Omental fat pad (tissue), 3 donors: ENCODE measurements at regions not wholly inside any gene's neighbourhood (a gene's known extent, or its start where the extent isn't known, plus 50 kb on each side); places are given as distances from the start of the nearest gene placed in this dataset.

Experiments used
- ATAC-seq: fragments of 150-250 bp; one replicate; pipeline ENCODE4 v1.9.1; 2016; ENCODE audit warnings: mild to moderate bottlenecking, moderate library complexity; ENCODE audit not compliant: low FRiP score
- DNase-seq: peaks from one replicate; pipeline ENCODE4 v3.0.0-alpha.2; 2019; ENCODE audit warnings: low spot score
- TF ChIP-seq, protein P1 (sequence below), 3 donors: fragments of 450-650 bp; IDR thresholded peaks; one replicate each; pipeline ENCODE4 v1.5.1; 2016 to 2017; ENCODE audit warnings: antibody characterized with exemption in 3 of 3, mild to moderate bottlenecking in 3 of 3, moderate library complexity in 2 of 3

DNA sequence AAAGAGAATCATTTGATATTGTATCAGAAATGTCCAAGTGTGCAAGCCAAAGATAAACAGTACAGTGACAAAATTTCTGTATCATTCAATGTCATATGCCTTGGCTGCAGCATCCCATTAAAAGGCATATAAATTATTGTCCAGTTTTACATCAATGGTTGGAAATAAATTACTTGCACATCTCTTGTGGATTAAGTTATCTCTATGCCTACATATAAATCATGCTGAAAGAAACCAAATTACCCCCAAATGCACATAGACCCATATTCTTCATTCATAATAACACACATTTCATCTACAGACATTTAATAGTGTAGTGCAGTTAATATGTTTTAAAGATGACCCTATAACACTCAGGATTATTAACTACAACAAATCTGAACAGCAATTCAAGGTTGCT is 1415.7 kb upstream of the PCDH9 start:
- TF ChIP-seq, protein P1, sequence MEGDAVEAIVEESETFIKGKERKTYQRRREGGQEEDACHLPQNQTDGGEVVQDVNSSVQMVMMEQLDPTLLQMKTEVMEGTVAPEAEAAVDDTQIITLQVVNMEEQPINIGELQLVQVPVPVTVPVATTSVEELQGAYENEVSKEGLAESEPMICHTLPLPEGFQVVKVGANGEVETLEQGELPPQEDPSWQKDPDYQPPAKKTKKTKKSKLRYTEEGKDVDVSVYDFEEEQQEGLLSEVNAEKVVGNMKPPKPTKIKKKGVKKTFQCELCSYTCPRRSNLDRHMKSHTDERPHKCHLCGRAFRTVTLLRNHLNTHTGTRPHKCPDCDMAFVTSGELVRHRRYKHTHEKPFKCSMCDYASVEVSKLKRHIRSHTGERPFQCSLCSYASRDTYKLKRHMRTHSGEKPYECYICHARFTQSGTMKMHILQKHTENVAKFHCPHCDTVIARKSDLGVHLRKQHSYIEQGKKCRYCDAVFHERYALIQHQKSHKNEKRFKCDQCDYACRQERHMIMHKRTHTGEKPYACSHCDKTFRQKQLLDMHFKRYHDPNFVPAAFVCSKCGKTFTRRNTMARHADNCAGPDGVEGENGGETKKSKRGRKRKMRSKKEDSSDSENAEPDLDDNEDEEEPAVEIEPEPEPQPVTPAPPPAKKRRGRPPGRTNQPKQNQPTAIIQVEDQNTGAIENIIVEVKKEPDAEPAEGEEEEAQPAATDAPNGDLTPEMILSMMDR (IDR thresholded peaks at IDR 0.05) = no peak
- ATAC-seq (no peak), DNase-seq (no peak)

DNA sequence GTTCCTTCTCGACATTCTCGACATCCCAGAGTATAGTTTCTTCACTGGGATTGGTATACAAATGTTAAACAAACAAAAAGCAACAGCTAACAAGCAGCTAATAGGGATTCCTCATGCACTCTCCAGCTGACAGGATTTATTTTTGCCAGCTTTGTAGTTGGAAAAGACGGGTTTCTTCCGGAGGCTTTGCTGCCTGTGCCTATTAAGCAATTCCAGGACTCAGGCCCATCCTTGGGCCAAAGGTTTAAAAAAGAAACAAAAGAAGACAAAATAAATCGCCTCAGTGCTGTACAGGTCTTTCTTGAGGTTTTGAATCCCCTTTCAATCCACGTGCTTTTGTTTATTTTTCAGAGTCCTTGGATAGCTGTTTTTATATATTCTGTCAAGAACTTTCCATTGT is 1414.5 kb upstream of the PCDH9 start:
- no peak for ATAC-seq
- no peak for DNase-seq
- TF ChIP-seq, protein P1 (IDR thresholded peaks at IDR 0.05) = no peak

DNA sequence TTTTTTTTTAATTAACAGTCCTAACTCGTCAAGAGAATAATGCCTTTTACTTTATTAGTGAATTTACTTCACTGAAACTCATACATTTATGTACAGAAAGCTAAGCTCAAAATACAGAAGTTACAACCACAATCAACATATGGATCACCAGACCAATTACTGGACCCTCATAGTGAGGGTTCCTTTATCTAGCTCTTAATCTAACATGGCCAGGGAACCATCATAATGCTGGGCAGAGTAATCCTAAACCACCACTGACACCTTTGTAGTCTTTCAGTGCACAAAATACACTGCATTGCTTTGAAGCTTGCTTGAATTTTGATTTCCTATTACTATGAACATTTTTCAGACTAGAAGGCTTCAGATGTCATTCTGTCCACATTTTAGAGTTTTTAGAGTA is 1406.6 kb upstream of the PCDH9 start:
- no peak for DNase-seq
- TF ChIP-seq, protein P1 (IDR thresholded peaks at IDR 0.05) = no peak
- ATAC-seq = no peak

DNA sequence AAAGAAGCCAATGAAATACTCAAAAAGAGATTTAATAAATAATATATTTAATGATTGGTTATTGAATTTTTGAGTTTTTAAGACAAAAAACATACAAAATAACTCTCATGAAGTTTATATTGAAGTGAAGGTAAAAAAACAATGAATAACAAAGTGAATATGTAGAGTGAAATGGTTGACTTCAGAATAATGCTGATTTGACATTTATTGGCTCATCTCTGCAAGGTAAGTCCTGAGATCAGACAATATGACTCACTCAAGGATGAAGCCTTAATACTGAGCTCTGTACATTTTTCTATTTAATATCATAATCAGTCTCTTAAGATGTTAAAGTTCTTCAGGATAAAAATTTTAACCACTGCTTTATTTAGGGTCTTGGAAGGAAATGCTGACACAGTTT is 1398.9 kb upstream of the PCDH9 start:
- DNase-seq (no peak), ATAC-seq (no peak)
- TF ChIP-seq, protein P1 (IDR thresholded peaks at IDR 0.05) = no peak

DNA sequence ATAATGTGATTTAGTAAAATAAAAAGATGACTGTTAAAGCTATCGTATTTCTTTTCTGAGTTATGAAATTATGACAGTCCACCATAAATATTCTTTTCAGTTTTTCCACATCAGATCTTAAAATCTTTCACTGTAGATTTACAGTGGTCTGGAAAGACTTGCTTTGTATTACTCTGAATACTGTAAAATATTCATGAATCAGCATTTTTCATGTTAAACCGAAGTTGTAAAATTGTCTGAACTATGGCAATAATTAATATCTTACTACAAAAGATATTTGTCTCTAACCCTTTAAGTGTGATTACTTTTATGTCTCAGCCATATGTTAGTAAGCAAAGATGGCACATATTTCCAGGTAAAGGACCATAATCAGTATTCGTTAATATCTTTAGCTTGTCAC is 1397.2 kb upstream of the PCDH9 start:
- TF ChIP-seq, protein P1 (IDR thresholded peaks at IDR 0.05) = no peak
- ATAC-seq (no peak), DNase-seq (no peak)

DNA sequence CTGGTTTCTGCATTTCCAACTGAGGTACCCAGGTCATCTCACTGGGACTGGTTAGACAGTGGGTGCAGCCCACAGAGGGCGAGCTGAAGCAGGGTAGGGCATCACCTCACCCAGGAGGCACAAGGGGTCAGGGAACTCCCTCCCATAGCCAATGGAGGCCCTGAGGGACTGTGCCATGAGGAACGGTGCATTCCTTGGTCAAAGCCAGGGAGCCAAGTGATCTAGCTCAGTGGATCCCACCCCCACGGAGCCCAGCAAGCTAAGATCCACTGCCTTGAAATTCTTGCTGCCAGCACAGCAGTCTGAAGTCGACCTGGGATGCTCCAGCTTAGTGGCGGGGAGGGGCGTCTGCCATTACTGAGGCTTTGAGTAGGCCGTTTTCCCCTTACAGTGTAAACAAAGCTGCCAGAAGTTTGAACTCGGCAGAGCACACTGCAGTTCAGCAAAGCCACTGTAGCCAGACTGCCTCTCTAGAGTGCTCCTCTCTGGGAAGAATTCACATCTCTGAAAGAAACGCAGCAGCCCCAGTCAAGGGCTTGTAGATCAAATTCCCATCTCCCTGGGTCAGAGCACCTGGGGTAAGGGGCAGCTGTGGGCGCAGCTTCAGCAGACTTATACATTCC is 1386.6 kb upstream of the PCDH9 start:
- TF ChIP-seq, protein P1 (IDR thresholded peaks at IDR 0.05) = no peak
- no peak for DNase-seq
- no peak for ATAC-seq

DNA sequence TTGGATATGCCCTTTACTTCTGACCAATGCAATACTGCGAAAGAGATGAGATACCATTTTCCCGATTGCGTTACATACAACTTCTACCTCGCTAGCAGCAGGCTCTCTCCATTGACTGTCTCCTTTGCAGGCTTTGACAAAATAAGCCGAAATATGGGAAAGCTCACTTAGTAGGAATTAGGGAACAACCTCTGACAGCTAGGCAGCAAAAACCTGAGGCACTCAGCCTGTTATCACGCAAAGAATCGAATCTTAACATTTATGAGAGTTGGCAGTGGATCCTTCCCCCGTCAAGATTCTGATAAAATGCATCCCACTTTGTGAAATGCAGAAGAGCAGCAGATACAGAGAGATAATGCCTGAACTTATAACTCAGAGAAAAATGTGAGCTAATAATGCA is 1379.5 kb upstream of the PCDH9 start:
- TF ChIP-seq, protein P1 (IDR thresholded peaks at IDR 0.05) = no peak
- ATAC-seq (no peak), DNase-seq (no peak)
